Type B pancreatic cell (in vitro differentiated cells): ENCODE measurements at regions not wholly inside any gene's neighbourhood (a gene's known extent, or its start where the extent isn't known, plus 50 kb on each side); places are given as distances from the start of the nearest gene placed in this dataset.

Experiments
- DNase-seq: peaks from one replicate; pipeline ENCODE4 v3.0.0; 2021; ENCODE audit warnings: mixed read lengths; ENCODE audit not compliant: unreplicated experiment; ENCODE audit errors: extremely low spot score
- H3K27ac Mint-ChIP-seq: 2 replicates; pipeline ENCODE4 v1.8.0; 2021; ENCODE audit warnings: mild to moderate bottlenecking, mixed read lengths
- H3K27me3 Mint-ChIP-seq: 2 replicates; pipeline ENCODE4 v1.8.0; 2021; ENCODE audit warnings: mixed read lengths
- H3K36me3 Mint-ChIP-seq: 2 replicates; pipeline ENCODE4 v1.8.0; 2021; ENCODE audit warnings: mixed read lengths
- H3K4me1 Mint-ChIP-seq: one replicate; pipeline ENCODE4 v1.8.0; 2021; ENCODE audit warnings: mixed read lengths; ENCODE audit not compliant: unreplicated experiment
- H3K4me3 Mint-ChIP-seq: 2 replicates; pipeline ENCODE4 v1.8.0; 2021; ENCODE audit warnings: mild to moderate bottlenecking, mixed read lengths
- H3K9me3 Mint-ChIP-seq: 2 replicates; pipeline ENCODE4 v1.8.0; 2021; ENCODE audit warnings: mixed read lengths
- CTCF ChIP-seq: fragments of 200-600 bp; sonication (generic); conservative IDR thresholded peaks from 2 replicates; pipeline ENCODE4 v1.5.0; 2021; ENCODE audit warnings: antibody characterized with exemption, mild to moderate bottlenecking

GRCh38 chr6:105786890-105787655, 299.1 kb upstream of the PRDM1 start:
- H3K4me1 Mint-ChIP-seq = peaks cover 11% of the 10 kb centered on the region
- H3K36me3 Mint-ChIP-seq = no peaks in the 10 kb centered on the region
- H3K27me3 Mint-ChIP-seq = peaks cover 10% of the 10 kb centered on the region
- H3K27ac Mint-ChIP-seq = peak overlapping the region; percentile 51
- no peak overlapping the region for H3K4me3 Mint-ChIP-seq
- no peaks in the 10 kb centered on the region for H3K9me3 Mint-ChIP-seq
- no peak for TF ChIP-seq CTCF
- no peak for DNase-seq

GRCh38 chr6:105786449-105786848, 299.7 kb upstream of the PRDM1 start:
- Mint-ChIP-seq H3K4me1 (peaks cover 5% of the 10 kb centered on the region), H3K27ac (no peak overlapping the region)
- no peak for TF ChIP-seq CTCF

GRCh38 chr6:105785066-105785811, 300.9 kb upstream of the PRDM1 start:
- no peak for TF ChIP-seq CTCF
- H3K4me3 Mint-ChIP-seq = no peak overlapping the region
- H3K27ac Mint-ChIP-seq = no peak overlapping the region
- no peaks in the 10 kb centered on the region for H3K4me1 Mint-ChIP-seq
- H3K9me3 Mint-ChIP-seq = no peaks in the 10 kb centered on the region
- H3K36me3 Mint-ChIP-seq = no peaks in the 10 kb centered on the region
- DNase-seq = no peak
- H3K27me3 Mint-ChIP-seq = peaks cover 10% of the 10 kb centered on the region

More at GRCh38 chr6:105786449-105786848, 299.7 kb upstream of the PRDM1 start:
- H3K36me3 Mint-ChIP-seq = no peaks in the 10 kb centered on the region
- peaks cover 10% of the 10 kb centered on the region for H3K27me3 Mint-ChIP-seq
- DNase-seq = no peak
- H3K4me3 Mint-ChIP-seq = no peak overlapping the region
- H3K9me3 Mint-ChIP-seq = no peaks in the 10 kb centered on the region

- no peak overlapping the region for H3K4me3 Mint-ChIP-seq
- H3K4me1 Mint-ChIP-seq = no peaks in the 10 kb centered on the region
- no peaks in the 10 kb centered on the region for H3K36me3 Mint-ChIP-seq
- TF ChIP-seq CTCF = no peak
- no peaks in the 10 kb centered on the region for H3K9me3 Mint-ChIP-seq
- H3K27me3 Mint-ChIP-seq = peaks cover 10% of the 10 kb centered on the region
- DNase-seq = no peak
- no peak overlapping the region for H3K27ac Mint-ChIP-seq
Measured at GRCh38 chr6:105784179-105784578, 302.0 kb upstream of the PRDM1 start.

GRCh38 chr6:105783333-105783935, 302.7 kb upstream of the PRDM1 start:
- no peaks in the 10 kb centered on the region for H3K9me3 Mint-ChIP-seq
- no peak for DNase-seq
- TF ChIP-seq CTCF = no peak
- H3K36me3 Mint-ChIP-seq = no peaks in the 10 kb centered on the region
- no peak overlapping the region for H3K27ac Mint-ChIP-seq
- H3K27me3 Mint-ChIP-seq = peaks cover 10% of the 10 kb centered on the region
- no peaks in the 10 kb centered on the region for H3K4me1 Mint-ChIP-seq
- H3K4me3 Mint-ChIP-seq = no peak overlapping the region
